HepG2 (cell line): ENCODE measurements at regions not wholly inside any gene's neighbourhood (a gene's known extent, or its start where the extent isn't known, plus 50 kb on each side); places are given as distances from the start of the nearest gene placed in this dataset.

ENCODE experiments used
- EZH2 ChIP-seq: conservative IDR thresholded peaks from 2 replicates; pipeline ENCODE4 v1.6.1; 2012; ENCODE audit warnings: mild to moderate bottlenecking, low read depth, low read length, moderate library complexity
- HNF4A ChIP-seq: sonication (generic); formaldehyde crosslinking; IDR thresholded peaks from 2 replicates; pipeline ENCODE4 v1.4.0; 2020; ENCODE audit warnings: missing genetic modification reagents
- TP53 ChIP-seq: sonication (generic); formaldehyde crosslinking; conservative IDR thresholded peaks from 2 replicates; pipeline ENCODE4 v1.4.0; 2020; ENCODE audit warnings: missing genetic modification reagents
- TF ChIP-seq, protein P1 (sequence below): sonication (generic); formaldehyde crosslinking; IDR thresholded peaks from 2 replicates; pipeline ENCODE4 v1.4.0; 2020; ENCODE audit warnings: missing genetic modification reagents

DNA sequence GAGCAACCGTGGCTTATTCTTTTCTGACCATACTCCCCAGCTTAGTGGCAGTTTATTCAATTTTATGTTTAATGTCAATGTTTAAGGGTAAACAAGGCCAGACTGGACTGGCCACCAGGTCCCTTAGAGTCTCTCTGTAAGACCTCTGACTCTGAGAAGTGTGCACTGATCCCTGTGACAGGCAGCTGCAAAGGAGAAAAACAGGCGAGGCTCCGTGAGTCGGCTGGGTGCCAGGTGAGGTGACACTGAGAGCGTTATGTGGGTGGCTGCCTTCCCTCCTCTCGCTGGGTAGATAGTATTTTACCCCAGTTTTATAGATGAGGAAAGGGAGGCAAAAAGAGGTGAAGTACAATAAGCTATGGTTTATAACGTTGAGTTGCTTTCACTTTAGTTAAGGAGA lies 139.4 kb upstream of the HDAC4 start:
- TF ChIP-seq, protein P1, sequence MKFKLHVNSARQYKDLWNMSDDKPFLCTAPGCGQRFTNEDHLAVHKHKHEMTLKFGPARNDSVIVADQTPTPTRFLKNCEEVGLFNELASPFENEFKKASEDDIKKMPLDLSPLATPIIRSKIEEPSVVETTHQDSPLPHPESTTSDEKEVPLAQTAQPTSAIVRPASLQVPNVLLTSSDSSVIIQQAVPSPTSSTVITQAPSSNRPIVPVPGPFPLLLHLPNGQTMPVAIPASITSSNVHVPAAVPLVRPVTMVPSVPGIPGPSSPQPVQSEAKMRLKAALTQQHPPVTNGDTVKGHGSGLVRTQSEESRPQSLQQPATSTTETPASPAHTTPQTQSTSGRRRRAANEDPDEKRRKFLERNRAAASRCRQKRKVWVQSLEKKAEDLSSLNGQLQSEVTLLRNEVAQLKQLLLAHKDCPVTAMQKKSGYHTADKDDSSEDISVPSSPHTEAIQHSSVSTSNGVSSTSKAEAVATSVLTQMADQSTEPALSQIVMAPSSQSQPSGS (CRISPR knock-in tag), result no peak
- TF ChIP-seq EZH2 (no peak), HNF4A (CRISPR knock-in tag) (no peak), TP53 (CRISPR knock-in tag) (no peak)
